ENCODE measurements at regions not wholly inside any gene's neighbourhood (a gene's known extent, or its start where the extent isn't known, plus 50 kb on each side); places are given as distances from the start of the nearest gene placed in this dataset.

DNA sequence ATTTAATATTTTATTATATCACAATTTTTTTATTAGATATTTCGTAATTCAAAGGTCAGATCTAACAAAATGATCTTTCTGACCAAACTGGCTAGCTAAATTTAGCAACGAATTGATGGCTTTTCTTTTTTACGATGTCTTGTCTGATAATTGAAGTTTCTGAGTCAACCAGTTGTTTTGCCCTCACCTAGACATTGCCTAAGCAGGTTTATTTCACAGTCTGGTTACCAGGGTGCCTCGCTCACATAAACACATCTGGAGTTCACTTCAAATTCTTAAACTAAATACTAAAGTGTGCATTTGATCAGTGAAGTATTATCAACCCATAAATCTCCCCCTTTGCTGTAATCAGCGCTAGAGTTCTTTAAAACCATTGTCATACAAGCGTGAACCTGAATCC lies 448.3 kb downstream of the TLE4 start:
- DNase-seq = no peak

GRCh38 chr9:80013891-80014290 lies 442.1 kb downstream of the TLE4 start:
- DNase-seq = no peak

DNA sequence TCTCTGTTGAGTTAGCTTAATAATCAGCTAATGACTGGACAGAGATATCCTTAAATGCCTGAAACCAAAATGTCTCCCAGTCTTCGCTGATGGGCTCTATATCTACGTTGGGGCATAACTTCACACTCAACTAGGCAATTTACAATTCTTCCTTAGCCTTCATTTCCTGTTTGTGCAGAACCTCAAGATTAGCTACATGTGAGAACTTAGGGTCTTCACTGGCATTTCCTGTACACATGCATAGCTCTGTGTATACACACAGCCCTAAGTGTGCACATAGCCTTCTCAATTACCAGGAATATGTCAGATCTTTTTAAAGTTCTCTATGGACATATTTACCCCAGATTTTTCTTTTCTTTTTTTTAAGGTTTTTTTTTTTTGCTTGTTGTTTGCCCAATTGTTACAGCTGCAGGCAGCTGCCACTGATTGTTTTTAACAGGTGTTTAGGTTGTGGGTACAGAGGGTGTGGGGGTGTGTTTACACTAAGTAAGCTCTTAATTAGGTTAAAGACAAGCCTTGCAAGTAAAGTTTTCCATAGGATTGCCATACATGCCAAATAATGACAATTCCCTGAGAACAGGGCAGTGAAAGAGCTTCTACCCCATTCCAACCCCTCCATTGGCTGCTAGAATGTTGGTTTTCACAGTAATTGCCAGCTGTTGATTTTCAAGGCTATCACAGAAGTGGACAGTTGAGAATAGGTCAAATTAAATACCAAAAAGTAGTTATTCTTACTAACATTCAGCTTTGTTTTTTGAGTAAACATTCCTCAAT lies 441.0 kb downstream of the TLE4 start:
- no peak for DNase-seq

- no peak for DNase-seq
Measured at GRCh38 chr9:80009204-80009603, 437.4 kb downstream of the TLE4 start.

GRCh38 chr9:80004714-80005113 lies 432.9 kb downstream of the TLE4 start:
- no peak for DNase-seq

GRCh38 chr9:79990536-79990935 lies 418.8 kb downstream of the TLE4 start:
- DNase-seq = no peak

GRCh38 chr9:79989079-79989478 lies 417.3 kb downstream of the TLE4 start:
- DNase-seq = no peak

DNA sequence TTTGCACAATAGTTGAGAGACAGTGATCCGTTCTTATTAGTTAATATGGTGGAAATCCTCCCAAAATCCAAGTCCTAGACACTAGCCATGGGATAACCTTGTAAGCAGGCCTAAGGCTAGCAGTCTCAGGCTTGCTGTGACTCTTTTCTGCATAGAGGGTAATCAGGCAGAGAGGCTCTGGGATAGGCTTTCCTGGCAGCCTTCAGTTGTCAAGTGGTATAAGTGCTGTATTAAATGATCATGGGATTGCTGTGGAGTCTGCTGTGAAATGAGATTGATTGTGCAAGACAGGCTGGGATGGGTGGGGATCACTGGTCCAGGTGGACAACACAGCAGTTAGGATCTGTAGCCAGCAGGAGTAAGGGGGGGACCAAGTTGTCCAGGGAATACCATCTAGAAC lies 416.4 kb downstream of the TLE4 start:
- no peak for DNase-seq

DNA sequence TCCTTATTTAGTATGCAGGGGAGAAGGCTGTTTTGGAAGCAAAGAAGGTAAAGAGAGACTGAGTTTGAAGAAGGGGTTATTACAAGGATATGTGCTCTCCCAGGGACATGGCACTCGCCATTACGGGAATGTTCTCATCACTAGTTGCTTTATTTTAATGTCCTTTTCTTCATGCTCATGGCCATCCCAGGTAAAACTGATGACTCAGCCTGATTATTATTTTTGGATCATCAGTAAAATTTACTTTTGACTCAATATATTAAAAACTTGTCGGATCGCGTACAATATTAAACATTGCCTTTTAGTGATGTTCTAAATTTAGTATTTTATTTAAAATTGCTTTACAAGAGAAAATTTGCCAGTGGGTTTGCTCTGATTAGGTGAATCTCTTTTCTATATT lies 414.7 kb downstream of the TLE4 start:
- DNase-seq = no peak

GRCh38 chr9:79985772-79986171 lies 414.0 kb downstream of the TLE4 start:
- DNase-seq = no peak

- no peak for DNase-seq
Measured at GRCh38 chr9:79985264-79985663, 413.5 kb downstream of the TLE4 start.

GRCh38 chr9:79984429-79985067 lies 412.8 kb downstream of the TLE4 start:
- DNase-seq = no peak

DNA sequence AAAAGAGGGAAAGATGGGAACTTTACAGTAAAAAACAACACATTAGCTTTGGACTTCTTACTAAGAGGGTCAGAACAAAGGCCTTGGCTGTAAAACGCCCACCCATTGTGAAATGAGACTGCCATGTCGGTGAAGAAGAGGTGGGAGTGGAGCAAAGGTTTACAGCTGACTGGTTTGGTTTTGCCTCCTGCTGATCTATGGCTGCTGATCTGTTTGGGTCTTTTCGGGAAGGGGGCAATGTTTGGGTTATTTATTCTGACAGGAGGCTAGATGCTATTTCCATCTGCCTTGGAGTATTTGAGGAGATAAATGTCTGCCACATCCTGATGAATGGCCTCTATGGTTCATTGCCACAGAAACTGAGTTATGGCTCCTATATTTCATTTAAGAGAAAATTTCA lies 408.7 kb downstream of the TLE4 start:
- no peak for DNase-seq

DNA sequence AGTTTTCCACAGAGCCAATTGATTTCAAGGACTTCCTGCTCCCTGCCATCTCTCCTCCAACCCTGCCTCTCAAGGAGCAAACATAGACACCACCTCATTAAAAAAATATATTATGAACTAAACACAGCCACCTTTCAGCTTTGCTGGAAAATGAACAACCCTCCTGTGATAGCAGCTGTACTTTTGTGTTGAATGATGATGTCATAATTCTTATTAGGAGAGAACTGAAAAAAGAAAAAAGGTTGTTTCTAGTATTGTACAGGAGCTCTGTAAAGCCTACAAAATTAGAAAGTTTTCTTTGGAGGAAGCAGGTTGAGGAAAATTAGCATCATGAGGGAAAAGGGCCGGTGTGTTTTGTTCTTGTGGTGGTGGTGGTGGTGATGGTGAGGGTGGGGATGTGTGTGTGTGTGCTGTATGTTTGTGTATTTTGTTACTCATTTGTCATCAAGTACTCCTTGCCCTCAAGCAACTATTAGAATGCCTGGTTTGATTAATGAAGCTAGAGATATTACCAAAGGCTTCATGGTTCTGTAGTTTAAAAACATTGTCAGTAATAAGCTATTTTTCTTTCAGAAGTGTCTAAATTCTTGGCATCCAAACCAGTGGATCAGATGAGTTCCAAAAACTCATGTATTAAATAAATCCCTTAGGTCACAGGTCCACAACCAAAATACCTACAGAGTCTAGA lies 405.9 kb downstream of the TLE4 start:
- no peak for DNase-seq

- no peak for DNase-seq
Measured at GRCh38 chr9:79977074-79977435, 405.3 kb downstream of the TLE4 start.

DNA sequence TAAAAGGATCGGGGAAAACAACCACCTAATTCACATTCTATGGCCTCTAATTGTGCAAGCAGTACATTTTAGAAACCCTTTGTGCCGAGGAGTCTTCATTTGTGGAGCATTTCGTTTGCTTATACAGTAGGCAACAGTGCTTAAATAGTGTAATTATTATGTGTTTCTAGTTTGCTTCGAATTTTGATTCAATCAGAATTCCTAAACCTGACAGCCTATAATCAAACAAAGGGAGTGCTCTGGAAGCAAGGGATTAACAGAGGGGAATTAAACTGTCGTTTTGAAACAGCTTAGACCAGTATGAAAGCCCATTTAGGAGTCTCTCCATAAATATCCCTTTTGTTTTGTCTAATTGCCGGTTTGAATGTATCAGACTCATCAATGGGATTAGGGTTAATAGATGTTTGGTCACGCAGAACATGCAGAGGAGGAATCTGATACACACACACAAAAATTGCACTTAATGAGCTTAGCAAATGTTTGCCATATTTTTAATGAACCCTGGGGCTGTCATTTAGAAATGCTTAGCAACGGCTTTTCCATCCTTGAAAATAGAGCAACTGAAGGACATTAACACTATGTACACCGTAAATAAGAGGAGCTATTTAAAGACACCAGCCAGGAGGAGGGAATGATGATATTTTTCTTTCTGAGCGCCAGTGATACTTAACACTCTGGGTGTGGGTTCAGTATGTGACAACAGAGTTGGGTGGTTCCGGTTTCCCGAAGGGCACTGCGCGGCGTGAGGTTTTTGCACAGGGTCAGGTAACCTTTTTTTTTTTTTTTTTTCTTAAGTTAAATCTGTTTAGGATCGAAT lies 404.7 kb downstream of the TLE4 start:
- no peak for DNase-seq

DNA sequence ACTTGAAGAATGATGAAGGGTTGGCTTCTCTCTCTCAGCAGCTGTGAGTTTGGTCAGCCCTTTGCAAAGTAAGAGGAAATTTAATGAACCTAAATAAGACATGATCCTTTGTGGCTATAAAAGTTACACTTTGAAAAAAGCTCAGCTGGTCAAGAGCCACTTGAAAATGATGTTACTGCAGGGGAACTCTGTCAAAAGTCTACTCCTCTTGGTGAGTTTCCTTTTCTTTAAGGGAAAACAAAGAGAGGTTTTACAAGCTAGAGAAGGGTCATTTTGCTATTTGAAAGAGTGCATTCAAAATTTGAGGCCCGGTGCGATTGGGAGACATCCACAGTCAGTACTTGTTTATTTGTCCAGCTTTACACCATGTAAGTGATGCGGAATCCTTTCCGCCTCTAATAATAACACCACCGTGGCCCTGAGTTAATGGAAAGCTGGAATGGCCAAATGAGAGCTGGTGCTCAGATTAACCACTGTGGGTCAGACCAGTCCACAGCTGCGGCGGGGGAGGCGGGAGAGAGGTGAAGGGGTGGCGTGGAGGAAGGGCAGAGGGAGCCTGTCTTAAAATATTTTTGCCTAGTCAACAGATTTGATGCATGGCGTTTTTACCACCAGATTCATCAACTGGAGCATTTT lies 404.0 kb downstream of the TLE4 start:
- no peak for DNase-seq

DNA sequence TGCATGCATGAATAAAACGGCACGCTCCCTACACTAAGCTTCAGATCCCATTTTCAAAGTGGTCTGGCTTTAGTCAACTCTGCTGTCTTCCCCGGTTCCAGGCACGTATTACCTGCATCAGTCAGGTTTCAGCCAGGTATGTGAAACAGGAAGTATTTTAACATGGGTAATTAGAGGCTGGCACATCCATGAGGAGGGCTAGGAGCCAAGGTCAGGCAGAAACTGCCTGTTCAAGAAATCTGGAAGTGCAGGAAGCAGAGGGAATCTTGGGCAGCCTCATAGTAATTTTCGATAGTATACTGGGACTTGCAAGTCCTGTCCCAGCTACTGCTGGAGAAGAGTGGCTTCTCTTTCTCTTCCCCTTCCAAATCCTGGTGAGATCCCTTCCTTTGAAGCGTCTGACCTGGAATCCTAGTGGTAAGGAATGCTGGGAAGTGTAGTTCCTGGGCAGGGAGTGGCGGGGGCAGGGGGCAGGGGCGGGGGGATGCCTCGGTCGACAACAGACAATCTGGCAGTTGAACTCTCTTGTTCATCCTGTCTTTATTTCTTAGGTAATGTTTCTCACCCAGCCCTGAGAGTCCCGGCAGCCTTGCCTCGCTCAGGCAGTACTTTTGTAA lies 403.1 kb downstream of the TLE4 start:
- DNase-seq = no peak

DNA sequence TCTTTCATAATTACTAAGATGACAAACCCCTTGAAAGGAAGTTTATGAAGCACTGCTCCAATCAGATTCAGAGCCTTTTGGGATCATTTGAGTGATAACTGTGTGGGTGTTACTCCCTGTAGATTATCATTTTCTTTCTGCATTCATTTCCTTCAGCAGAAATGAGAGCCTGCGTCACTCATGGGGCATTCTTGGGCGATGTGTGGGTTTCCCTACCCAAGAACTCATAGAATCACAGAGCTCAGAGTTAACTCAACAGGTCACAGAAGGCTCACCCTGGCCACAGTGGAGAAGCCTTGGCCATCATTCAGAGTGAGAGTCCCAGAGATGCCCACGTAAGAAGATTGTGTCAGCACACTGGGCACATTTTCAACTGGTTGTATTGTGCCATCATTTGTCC lies 401.9 kb downstream of the TLE4 start:
- no peak for DNase-seq

- DNase-seq = no peak
Measured at GRCh38 chr9:79970146-79970425, 398.3 kb downstream of the TLE4 start.

GRCh38 chr9:79969393-79970145 lies 397.8 kb downstream of the TLE4 start:
- no peak for DNase-seq

GRCh38 chr9:79968533-79968932 lies 396.8 kb downstream of the TLE4 start:
- no peak for DNase-seq
